ENCODE measurements at regions not wholly inside any gene's neighbourhood (a gene's known extent, or its start where the extent isn't known, plus 50 kb on each side); places are given as distances from the start of the nearest gene placed in this dataset.

GRCh38 chr16:86142801-86143236 is 243.9 kb downstream of the IRF8 start:
- no peak for TF ChIP-seq POLR2A (IDR thresholded peaks at IDR 0.05; ENCODE audit: low read depth, low read length)
- TF ChIP-seq JUN (IDR thresholded peaks at IDR 0.05; ENCODE audit: borderline replicate concordance, insufficient read depth, insufficient read length, low read depth) = no peak
- TF ChIP-seq GATA2 (IDR thresholded peaks at IDR 0.05; ENCODE audit: insufficient read depth, insufficient read length, low read depth, low read length) = no peak
- no peak for TF ChIP-seq CTCF (IDR thresholded peaks at IDR 0.05; ENCODE audit: extremely low read depth in 1 of 2, insufficient read depth in 1 of 2, low read depth in 1 of 2, low read length in 2 of 2)
- no peak for TF ChIP-seq POLR2AphosphoS5 (IDR thresholded peaks at IDR 0.05; ENCODE audit: insufficient read depth, low read depth, low read length)
- TF ChIP-seq MAX (IDR thresholded peaks at IDR 0.05; ENCODE audit: insufficient read depth, insufficient read length) = no peak
- no peak for TF ChIP-seq EZH2 (IDR thresholded peaks at IDR 0.05; ENCODE audit: borderline replicate concordance, low read depth, low read length, severe bottlenecking)

All from endothelial cell of umbilical vein (primary cell).